Peyer's patch (tissue), 4 donors: ENCODE measurements at regions not wholly inside any gene's neighbourhood (a gene's known extent, or its start where the extent isn't known, plus 50 kb on each side); places are given as distances from the start of the nearest gene placed in this dataset.
"Not testable (repeated sequence)": the region's sequence is repeated elsewhere in the genome, so short reads cannot be mapped to it uniquely, and the experiment has no call there.

Experiments used
- POLR2A ChIP-seq, 2 donors: fragments of 450-650 bp; IDR thresholded peaks; one replicate each; pipeline ENCODE4 v1.5.1; 2017; ENCODE audit warnings: antibody characterized with exemption in 2 of 2, mild to moderate bottlenecking in 2 of 2, moderate library complexity in 2 of 2
- TF ChIP-seq, protein P1 (sequence below), 6 experiments: fragments of 450-650 bp in 4 of 6; fragments of 200-600 bp in 2 of 6; sonication (generic) in 1 of 6; IDR thresholded peaks; one replicate each; pipeline ENCODE4 v1.5.1; 2017 to 2019; ENCODE audit warnings: antibody characterized with exemption in 6 of 6, mild to moderate bottlenecking in 3 of 6, moderate library complexity in 1 of 6

DNA sequence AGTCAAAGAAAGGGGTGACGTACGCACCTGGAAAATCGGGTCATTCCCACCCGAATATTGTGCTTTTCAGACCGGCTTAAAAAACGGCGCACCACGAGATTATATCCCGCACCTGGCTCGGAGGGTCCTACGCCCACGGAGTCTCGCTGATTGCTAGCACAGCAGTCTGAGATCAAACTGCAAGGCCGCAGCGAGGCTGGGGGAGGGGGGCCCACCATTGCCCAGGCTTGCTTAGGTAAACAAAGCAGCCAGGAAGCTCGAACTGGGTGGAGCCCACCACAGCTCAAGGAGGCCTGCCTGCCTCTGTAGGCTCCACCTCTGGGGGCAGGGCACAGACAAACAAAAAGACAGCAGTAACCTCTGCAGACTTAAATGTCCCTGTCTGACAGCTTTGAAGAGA is 117.0 kb upstream of the PTBP2 start:
- TF ChIP-seq, protein P1, sequence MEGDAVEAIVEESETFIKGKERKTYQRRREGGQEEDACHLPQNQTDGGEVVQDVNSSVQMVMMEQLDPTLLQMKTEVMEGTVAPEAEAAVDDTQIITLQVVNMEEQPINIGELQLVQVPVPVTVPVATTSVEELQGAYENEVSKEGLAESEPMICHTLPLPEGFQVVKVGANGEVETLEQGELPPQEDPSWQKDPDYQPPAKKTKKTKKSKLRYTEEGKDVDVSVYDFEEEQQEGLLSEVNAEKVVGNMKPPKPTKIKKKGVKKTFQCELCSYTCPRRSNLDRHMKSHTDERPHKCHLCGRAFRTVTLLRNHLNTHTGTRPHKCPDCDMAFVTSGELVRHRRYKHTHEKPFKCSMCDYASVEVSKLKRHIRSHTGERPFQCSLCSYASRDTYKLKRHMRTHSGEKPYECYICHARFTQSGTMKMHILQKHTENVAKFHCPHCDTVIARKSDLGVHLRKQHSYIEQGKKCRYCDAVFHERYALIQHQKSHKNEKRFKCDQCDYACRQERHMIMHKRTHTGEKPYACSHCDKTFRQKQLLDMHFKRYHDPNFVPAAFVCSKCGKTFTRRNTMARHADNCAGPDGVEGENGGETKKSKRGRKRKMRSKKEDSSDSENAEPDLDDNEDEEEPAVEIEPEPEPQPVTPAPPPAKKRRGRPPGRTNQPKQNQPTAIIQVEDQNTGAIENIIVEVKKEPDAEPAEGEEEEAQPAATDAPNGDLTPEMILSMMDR (IDR thresholded peaks at IDR 0.05), result not testable (repeated sequence)
- TF ChIP-seq POLR2A (IDR thresholded peaks at IDR 0.05), result not testable (repeated sequence)
